ENCODE measurements at regions not wholly inside any gene's neighbourhood (a gene's known extent, or its start where the extent isn't known, plus 50 kb on each side); places are given as distances from the start of the nearest gene placed in this dataset.

- TF ChIP-seq CTCF (conservative IDR thresholded peaks at IDR 0.05 in 1 of 2, IDR thresholded peaks at IDR 0.05 in 1 of 2; ENCODE audit: extremely low read depth in 1 of 2, insufficient read depth in 1 of 2, low read depth in 1 of 2, low read length in 2 of 2) (no peak), EZH2 (IDR thresholded peaks at IDR 0.05; ENCODE audit: borderline replicate concordance, low read length) (no peak)
Observed at GRCh38 chr4:162442128-162442527, 278.3 kb upstream of the FSTL5 start.
